Coronary artery (tissue), 2 donors: ENCODE measurements at regions not wholly inside any gene's neighbourhood (a gene's known extent, or its start where the extent isn't known, plus 50 kb on each side); places are given as distances from the start of the nearest gene placed in this dataset.
A peak's percentile ranks its signal among the peaks of the same experiment; 100 is the strongest.
"Not testable (repeated sequence)": the region's sequence is repeated elsewhere in the genome, so short reads cannot be mapped to it uniquely, and the experiment has no call there.

Source experiments
- DNase-seq: peaks from one replicate; pipeline ENCODE4 v3.0.0-alpha.2; 2017; ENCODE audit warnings: low spot score
- H3K27ac ChIP-seq, 2 donors: fragments of 200-600 bp; sonication (generic); one replicate each; pipeline ENCODE4 v1.5.1; 2016 to 2019
- H3K4me3 ChIP-seq: fragments of 200-600 bp; sonication (generic); 2 replicates; pipeline ENCODE4 v1.5.1; 2016; ENCODE audit warnings: mild to moderate bottlenecking, moderate library complexity
- CTCF ChIP-seq: fragments of 200-600 bp; sonication (generic); IDR thresholded peaks from one replicate; pipeline ENCODE4 v1.5.1; 2019; ENCODE audit warnings: antibody characterized with exemption

- TF ChIP-seq CTCF, result no peak
- no peak overlapping the region for H3K27ac ChIP-seq
- DNase-seq, result no peak
- no peak overlapping the region for H3K4me3 ChIP-seq
These were observed 207.0 kb upstream of the ATP10A start for GRCh38 chr15:26070095-26070532.

GRCh38 chr15:26069231-26069641, 206.1 kb upstream of the ATP10A start:
- Histone ChIP-seq H3K4me3 (no peak overlapping the region), H3K27ac (no peak overlapping the region)
- TF ChIP-seq CTCF, result no peak
- no peak for DNase-seq

- Histone ChIP-seq H3K4me3 (no peak overlapping the region), H3K27ac (no peak overlapping the region)
- DNase-seq, result no peak
- TF ChIP-seq CTCF, result no peak
These were observed 203.8 kb upstream of the ATP10A start for GRCh38 chr15:26066896-26067295.

- no peak overlapping the region for H3K4me3 ChIP-seq
- DNase-seq, result no peak
- TF ChIP-seq CTCF, result no peak
- no peak overlapping the region for H3K27ac ChIP-seq
These were observed 202.6 kb upstream of the ATP10A start for GRCh38 chr15:26065723-26066122.

GRCh38 chr15:26061248-26061647, 198.1 kb upstream of the ATP10A start:
- TF ChIP-seq CTCF, result no peak
- Histone ChIP-seq H3K4me3 (no peak overlapping the region), H3K27ac (no peak overlapping the region)
- DNase-seq, result no peak

- H3K27ac ChIP-seq, DNase-seq, H3K4me3 ChIP-seq: not testable (repeated sequence)
These were observed 193.6 kb upstream of the ATP10A start for GRCh38 chr15:26056766-26057165.

- H3K27ac ChIP-seq, result peak overlapping the region in 1 of 2 donors; percentile 13
- TF ChIP-seq CTCF, result no peak
- H3K4me3 ChIP-seq, result no peak overlapping the region
- no peak for DNase-seq
These were observed 188.9 kb upstream of the ATP10A start for GRCh38 chr15:26051761-26052675.
